Colonic mucosa (tissue), 4 donors: ENCODE measurements at regions not wholly inside any gene's neighbourhood (a gene's known extent, or its start where the extent isn't known, plus 50 kb on each side); places are given as distances from the start of the nearest gene placed in this dataset.

Experiments used
- DNase-seq: peaks from one replicate; pipeline ENCODE4 v3.0.0-alpha.2; 2020
- H3K27ac ChIP-seq: fragments of 200-600 bp; one replicate; pipeline ENCODE4 v1.8.0; 2021
- H3K27me3 ChIP-seq: fragments of 200-600 bp; one replicate; pipeline ENCODE4 v1.8.0; 2021
- H3K36me3 ChIP-seq: fragments of 200-600 bp; one replicate; pipeline ENCODE4 v1.8.0; 2021
- H3K4me1 ChIP-seq: fragments of 200-600 bp; one replicate; pipeline ENCODE4 v1.8.0; 2021; ENCODE audit warnings: mild to moderate bottlenecking
- H3K4me3 ChIP-seq: fragments of 200-600 bp; one replicate; pipeline ENCODE4 v1.8.0; 2021
- H3K9ac ChIP-seq, 2 donors: one replicate each; pipeline ENCODE4 v1.7.0; 2013; ENCODE audit warnings: control low read depth in 2 of 2, low read depth in 2 of 2, low read length in 2 of 2
- H3K9me3 ChIP-seq: fragments of 200-600 bp; one replicate; pipeline ENCODE4 v1.8.0; 2021
- CTCF ChIP-seq: fragments of 200-600 bp; IDR thresholded peaks from one replicate; pipeline ENCODE4 v1.8.0; 2022; ENCODE audit warnings: antibody characterized with exemption, mild to moderate bottlenecking
- intact Hi-C: fragments of 100-400 bp; cut with DNase I; formaldehyde crosslinking; loops from one replicate; pipeline ENCODE4 v1.14.1; 2022
- donor health status: healthy.
- donor health status: DM: no; HTN: no; CAD: no.
- donor health status: DM: no; HTN: no; CAD: no.

- intact Hi-C loops: no loop called here
- Histone ChIP-seq H3K4me3 (no peak overlapping the region), H3K36me3 (no peaks in the 10 kb centered on the region), H3K9ac (no peak overlapping the region), H3K9me3 (no peaks in the 10 kb centered on the region), H3K27me3 (no peaks in the 10 kb centered on the region), H3K4me1 (no peaks in the 10 kb centered on the region), H3K27ac (no peak overlapping the region)
- DNase-seq: no peak
- no peak for TF ChIP-seq CTCF
These were observed 772.0 kb downstream of the HACE1 start for GRCh38 chr6:104087765-104088164.

- Histone ChIP-seq H3K9ac (no peak overlapping the region), H3K36me3 (no peaks in the 10 kb centered on the region), H3K9me3 (no peaks in the 10 kb centered on the region), H3K27me3 (no peaks in the 10 kb centered on the region), H3K4me3 (no peak overlapping the region), H3K27ac (no peak overlapping the region), H3K4me1 (no peaks in the 10 kb centered on the region)
- intact Hi-C loops: no loop called here
- TF ChIP-seq CTCF: no peak
- no peak for DNase-seq
These were observed 791.4 kb downstream of the HACE1 start for GRCh38 chr6:104068281-104068680.

GRCh38 chr6:104064876-104065275, 794.8 kb downstream of the HACE1 start:
- H3K27ac ChIP-seq: no peak overlapping the region
- intact Hi-C loops: no loop called here
- no peaks in the 10 kb centered on the region for H3K27me3 ChIP-seq

GRCh38 chr6:104050455-104050854, 809.3 kb downstream of the HACE1 start:
- Histone ChIP-seq H3K27me3 (no peaks in the 10 kb centered on the region), H3K36me3 (no peaks in the 10 kb centered on the region), H3K27ac (no peak overlapping the region), H3K4me3 (no peak overlapping the region), H3K9ac (no peak overlapping the region), H3K4me1 (no peaks in the 10 kb centered on the region), H3K9me3 (no peaks in the 10 kb centered on the region)
- intact Hi-C loops: no loop called here
- TF ChIP-seq CTCF: no peak
- no peak for DNase-seq

More at GRCh38 chr6:104064876-104065275, 794.8 kb downstream of the HACE1 start:
- Histone ChIP-seq H3K9me3 (no peaks in the 10 kb centered on the region), H3K4me1 (no peaks in the 10 kb centered on the region), H3K36me3 (no peaks in the 10 kb centered on the region), H3K4me3 (no peak overlapping the region), H3K9ac (no peak overlapping the region)
- DNase-seq: no peak
- no peak for TF ChIP-seq CTCF

GRCh38 chr6:104046426-104046825, 813.3 kb downstream of the HACE1 start:
- no peak for DNase-seq
- no peaks in the 10 kb centered on the region for H3K4me1 ChIP-seq

More at GRCh38 chr6:104046426-104046825, 813.3 kb downstream of the HACE1 start:
- H3K9me3 ChIP-seq: no peaks in the 10 kb centered on the region
- H3K4me3 ChIP-seq: no peak overlapping the region
- no peaks in the 10 kb centered on the region for H3K27me3 ChIP-seq
- no peak overlapping the region for H3K27ac ChIP-seq
- no peaks in the 10 kb centered on the region for H3K36me3 ChIP-seq
- no peak overlapping the region for H3K9ac ChIP-seq
- TF ChIP-seq CTCF: no peak
- intact Hi-C loops: no loop called here
